Breast epithelium (tissue), 3 donors: ENCODE measurements at regions not wholly inside any gene's neighbourhood (a gene's known extent, or its start where the extent isn't known, plus 50 kb on each side); places are given as distances from the start of the nearest gene placed in this dataset.

ENCODE experiments used
- POLR2A ChIP-seq: fragments of 450-650 bp; IDR thresholded peaks from one replicate; pipeline ENCODE4 v1.6.1; 2016; ENCODE audit warnings: antibody characterized with exemption, mild to moderate bottlenecking, moderate library complexity
- TF ChIP-seq, protein P1 (sequence below), 3 donors: fragments of 450-650 bp; IDR thresholded peaks; one replicate each; pipeline ENCODE4 v1.5.1; 2016 to 2017; ENCODE audit warnings: antibody characterized with exemption in 3 of 3, mild to moderate bottlenecking in 3 of 3, moderate library complexity in 3 of 3

DNA sequence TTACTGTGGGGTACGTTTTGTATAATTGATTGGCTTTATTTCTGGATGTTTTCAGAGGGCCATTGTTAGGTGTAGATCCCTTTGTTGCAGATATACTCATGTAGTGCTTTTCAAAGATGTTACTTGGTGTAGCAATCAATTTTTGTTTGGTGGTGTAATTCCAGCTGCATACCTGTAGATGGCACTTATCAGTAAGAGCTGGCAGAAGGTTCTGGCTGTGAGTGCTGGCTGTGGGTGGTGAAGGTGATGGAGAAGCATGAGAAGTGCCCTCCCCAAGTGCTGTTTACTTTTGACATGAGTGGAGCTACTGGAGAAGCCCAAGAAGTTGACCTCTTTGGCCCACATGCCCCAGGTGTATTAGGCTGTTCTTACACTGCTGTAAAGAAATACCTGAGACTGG lies 1074.9 kb downstream of the FAM181B start:
- TF ChIP-seq POLR2A: no peak
- TF ChIP-seq, protein P1, sequence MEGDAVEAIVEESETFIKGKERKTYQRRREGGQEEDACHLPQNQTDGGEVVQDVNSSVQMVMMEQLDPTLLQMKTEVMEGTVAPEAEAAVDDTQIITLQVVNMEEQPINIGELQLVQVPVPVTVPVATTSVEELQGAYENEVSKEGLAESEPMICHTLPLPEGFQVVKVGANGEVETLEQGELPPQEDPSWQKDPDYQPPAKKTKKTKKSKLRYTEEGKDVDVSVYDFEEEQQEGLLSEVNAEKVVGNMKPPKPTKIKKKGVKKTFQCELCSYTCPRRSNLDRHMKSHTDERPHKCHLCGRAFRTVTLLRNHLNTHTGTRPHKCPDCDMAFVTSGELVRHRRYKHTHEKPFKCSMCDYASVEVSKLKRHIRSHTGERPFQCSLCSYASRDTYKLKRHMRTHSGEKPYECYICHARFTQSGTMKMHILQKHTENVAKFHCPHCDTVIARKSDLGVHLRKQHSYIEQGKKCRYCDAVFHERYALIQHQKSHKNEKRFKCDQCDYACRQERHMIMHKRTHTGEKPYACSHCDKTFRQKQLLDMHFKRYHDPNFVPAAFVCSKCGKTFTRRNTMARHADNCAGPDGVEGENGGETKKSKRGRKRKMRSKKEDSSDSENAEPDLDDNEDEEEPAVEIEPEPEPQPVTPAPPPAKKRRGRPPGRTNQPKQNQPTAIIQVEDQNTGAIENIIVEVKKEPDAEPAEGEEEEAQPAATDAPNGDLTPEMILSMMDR (IDR thresholded peaks at IDR 0.05): no peak
